ENCODE measurements at regions not wholly inside any gene's neighbourhood (a gene's known extent, or its start where the extent isn't known, plus 50 kb on each side); places are given as distances from the start of the nearest gene placed in this dataset.

- no peaks in the 10 kb centered on the region for H3K79me2 ChIP-seq (ENCODE audit: insufficient read depth, low read length)
- H3K4me3 ChIP-seq (ENCODE audit: low read depth in 1 of 2, low read length in 2 of 2), result no peak overlapping the region
- no peaks in the 10 kb centered on the region for H3K4me1 ChIP-seq (ENCODE audit: insufficient read depth, low read length)
- H3K27me3 ChIP-seq (ENCODE audit: insufficient read depth, low read length, poor library complexity), result peaks cover 13% of the 10 kb centered on the region
- no peak overlapping the region for H2AFZ ChIP-seq (ENCODE audit: low read depth, low read length)
- TF ChIP-seq EZH2 (IDR thresholded peaks at IDR 0.05; ENCODE audit: borderline replicate concordance, low read depth, low read length, severe bottlenecking) (no peak), CTCF (IDR thresholded peaks at IDR 0.05; ENCODE audit: borderline replicate concordance, extremely low read depth, low read length, poor library complexity, severe bottlenecking) (no peak)
- H4K20me1 ChIP-seq (ENCODE audit: insufficient read depth, low read length), result no peaks in the 10 kb centered on the region
- no peaks in the 10 kb centered on the region for H3K36me3 ChIP-seq (ENCODE audit: insufficient read depth, low read length)
- H3K4me2 ChIP-seq (ENCODE audit: insufficient read depth, low read length), result no peak overlapping the region
- DNase-seq, result no peak
- no peak for ATAC-seq (ENCODE audit: insufficient read depth, low read depth)
- no peak overlapping the region for H3K9ac ChIP-seq (ENCODE audit: low read depth, low read length)
- H3K9me3 ChIP-seq (ENCODE audit: insufficient read depth, low read length, severe bottlenecking), result no peaks in the 10 kb centered on the region
- no peak overlapping the region for H3K27ac ChIP-seq (ENCODE audit: low read length)
Measured at GRCh38 chr6:1235825-1236224, 76.1 kb upstream of the FOXQ1 start.

- no peak overlapping the region for H3K4me3 ChIP-seq (ENCODE audit: low read depth in 1 of 2, low read length in 2 of 2)
- no peaks in the 10 kb centered on the region for H3K79me2 ChIP-seq (ENCODE audit: insufficient read depth, low read length)
- H3K9ac ChIP-seq (ENCODE audit: low read depth, low read length), result no peak overlapping the region
- DNase-seq, result no peak
- no peak overlapping the region for H3K27ac ChIP-seq (ENCODE audit: low read length)
- H3K4me2 ChIP-seq (ENCODE audit: insufficient read depth, low read length), result no peak overlapping the region
- H4K20me1 ChIP-seq (ENCODE audit: insufficient read depth, low read length), result no peaks in the 10 kb centered on the region
- no peak for TF ChIP-seq CTCF (IDR thresholded peaks at IDR 0.05; ENCODE audit: borderline replicate concordance, extremely low read depth, low read length, poor library complexity, severe bottlenecking)
- TF ChIP-seq EZH2 (IDR thresholded peaks at IDR 0.05; ENCODE audit: borderline replicate concordance, low read depth, low read length, severe bottlenecking), result no peak
- no peaks in the 10 kb centered on the region for H3K9me3 ChIP-seq (ENCODE audit: insufficient read depth, low read length, severe bottlenecking)
- peaks cover 13% of the 10 kb centered on the region for H3K27me3 ChIP-seq (ENCODE audit: insufficient read depth, low read length, poor library complexity)
- H3K4me1 ChIP-seq (ENCODE audit: insufficient read depth, low read length), result no peaks in the 10 kb centered on the region
- ATAC-seq (ENCODE audit: insufficient read depth, low read depth), result no peak
- no peaks in the 10 kb centered on the region for H3K36me3 ChIP-seq (ENCODE audit: insufficient read depth, low read length)
- no peak overlapping the region for H2AFZ ChIP-seq (ENCODE audit: low read depth, low read length)
Measured at GRCh38 chr6:1233924-1234323, 78.0 kb upstream of the FOXQ1 start.

GRCh38 chr6:1232578-1232977 is 79.3 kb upstream of the FOXQ1 start:
- Histone ChIP-seq H3K9me3 (ENCODE audit: insufficient read depth, low read length, severe bottlenecking) (no peaks in the 10 kb centered on the region), H3K4me3 (ENCODE audit: low read depth in 1 of 2, low read length in 2 of 2) (no peak overlapping the region), H3K9ac (ENCODE audit: low read depth, low read length) (no peak overlapping the region), H4K20me1 (ENCODE audit: insufficient read depth, low read length) (no peaks in the 10 kb centered on the region), H3K27ac (ENCODE audit: low read length) (no peak overlapping the region), H3K4me2 (ENCODE audit: insufficient read depth, low read length) (no peak overlapping the region), H3K4me1 (ENCODE audit: insufficient read depth, low read length) (no peaks in the 10 kb centered on the region), H3K27me3 (ENCODE audit: insufficient read depth, low read length, poor library complexity) (peaks cover 13% of the 10 kb centered on the region), H2AFZ (ENCODE audit: low read depth, low read length) (no peak overlapping the region), H3K79me2 (ENCODE audit: insufficient read depth, low read length) (no peaks in the 10 kb centered on the region), H3K36me3 (ENCODE audit: insufficient read depth, low read length) (no peaks in the 10 kb centered on the region)
- no peak for ATAC-seq (ENCODE audit: insufficient read depth, low read depth)
- TF ChIP-seq CTCF (IDR thresholded peaks at IDR 0.05; ENCODE audit: borderline replicate concordance, extremely low read depth, low read length, poor library complexity, severe bottlenecking) (no peak), EZH2 (IDR thresholded peaks at IDR 0.05; ENCODE audit: borderline replicate concordance, low read depth, low read length, severe bottlenecking) (no peak)
- no peak for DNase-seq

GRCh38 chr6:1231941-1232340 is 80.0 kb upstream of the FOXQ1 start:
- TF ChIP-seq CTCF (IDR thresholded peaks at IDR 0.05; ENCODE audit: borderline replicate concordance, extremely low read depth, low read length, poor library complexity, severe bottlenecking), result no peak
- TF ChIP-seq EZH2 (IDR thresholded peaks at IDR 0.05; ENCODE audit: borderline replicate concordance, low read depth, low read length, severe bottlenecking), result no peak
- Histone ChIP-seq H3K9ac (ENCODE audit: low read depth, low read length) (no peak overlapping the region), H3K36me3 (ENCODE audit: insufficient read depth, low read length) (no peaks in the 10 kb centered on the region), H3K4me1 (ENCODE audit: insufficient read depth, low read length) (no peaks in the 10 kb centered on the region), H3K27me3 (ENCODE audit: insufficient read depth, low read length, poor library complexity) (peaks cover 13% of the 10 kb centered on the region), H3K79me2 (ENCODE audit: insufficient read depth, low read length) (no peaks in the 10 kb centered on the region), H3K27ac (ENCODE audit: low read length) (no peak overlapping the region), H2AFZ (ENCODE audit: low read depth, low read length) (no peak overlapping the region), H3K4me2 (ENCODE audit: insufficient read depth, low read length) (no peak overlapping the region), H3K9me3 (ENCODE audit: insufficient read depth, low read length, severe bottlenecking) (no peaks in the 10 kb centered on the region), H3K4me3 (ENCODE audit: low read depth in 1 of 2, low read length in 2 of 2) (no peak overlapping the region), H4K20me1 (ENCODE audit: insufficient read depth, low read length) (no peaks in the 10 kb centered on the region)
- ATAC-seq (ENCODE audit: insufficient read depth, low read depth) (no peak), DNase-seq (no peak)

Measured in DND-41 (cell line).